GM23248 (cell line): ENCODE measurements at regions not wholly inside any gene's neighbourhood (a gene's known extent, or its start where the extent isn't known, plus 50 kb on each side); places are given as distances from the start of the nearest gene placed in this dataset.

Experiments used
- DNase-seq: peaks from one replicate; pipeline ENCODE4 v3.0.0-alpha.2; 2015
- H2AFZ ChIP-seq: fragments of 200-600 bp; sonication (generic); 2 replicates; pipeline ENCODE4 v1.6.1; 2016; ENCODE audit warnings: antibody characterized with exemption
- H3F3A ChIP-seq: fragments of 200-600 bp; sonication (generic); 2 replicates; pipeline ENCODE4 v1.6.1; 2016; ENCODE audit warnings: mild to moderate bottlenecking, antibody characterized with exemption, mixed run types; ENCODE audit not compliant: insufficient read depth
- H3K27ac ChIP-seq: fragments of 200-600 bp; sonication (generic); 2 replicates; pipeline ENCODE4 v1.5.1; 2016; ENCODE audit warnings: mild to moderate bottlenecking
- H3K27me3 ChIP-seq: fragments of 200-600 bp; sonication (generic); replicated peaks from 2 replicates; pipeline ENCODE4 v1.6.1; 2016; ENCODE audit warnings: mild to moderate bottlenecking; ENCODE audit not compliant: insufficient read depth
- H3K36me3 ChIP-seq: fragments of 200-600 bp; sonication (generic); 2 replicates; pipeline ENCODE4 v1.6.1; 2016; ENCODE audit warnings: low read depth, mild to moderate bottlenecking
- H3K4me1 ChIP-seq: fragments of 200-600 bp; sonication (generic); 2 replicates; pipeline ENCODE4 v1.6.1; 2016; ENCODE audit warnings: mild to moderate bottlenecking; ENCODE audit not compliant: insufficient read depth
- H3K4me2 ChIP-seq: fragments of 200-600 bp; sonication (generic); one replicate; pipeline ENCODE4 v1.6.1; 2016; ENCODE audit warnings: mild to moderate bottlenecking; ENCODE audit not compliant: unreplicated experiment
- H3K4me3 ChIP-seq: fragments of 200-600 bp; sonication (generic); 2 replicates; pipeline ENCODE4 v1.5.1; 2016; ENCODE audit warnings: mild to moderate bottlenecking
- H3K79me2 ChIP-seq: fragments of 200-600 bp; sonication (generic); 2 replicates; pipeline ENCODE4 v1.6.1; 2016; ENCODE audit warnings: mild to moderate bottlenecking; ENCODE audit not compliant: insufficient read depth
- H3K9ac ChIP-seq: fragments of 200-600 bp; sonication (generic); 2 replicates; pipeline ENCODE4 v1.6.1; 2016; ENCODE audit warnings: mild to moderate bottlenecking
- H3K9me2 ChIP-seq: fragments of 200-600 bp; sonication (generic); 2 replicates; pipeline ENCODE4 v1.6.1; 2016; ENCODE audit warnings: mixed run types, mild to moderate bottlenecking, moderate library complexity; ENCODE audit not compliant: insufficient read depth
- H3K9me3 ChIP-seq: fragments of 200-600 bp; sonication (generic); one replicate; pipeline ENCODE4 v1.6.1; 2017; ENCODE audit warnings: low read depth
- H4K20me1 ChIP-seq: fragments of 200-600 bp; sonication (generic); 2 replicates; pipeline ENCODE4 v1.6.0; 2016; ENCODE audit not compliant: insufficient read depth
- EZH2 ChIP-seq: fragments of 200-600 bp; sonication (generic); IDR thresholded peaks from 2 replicates; pipeline ENCODE4 v1.6.1; 2018; ENCODE audit warnings: antibody characterized with exemption, mild to moderate bottlenecking; ENCODE audit not compliant: insufficient read depth, poor library complexity, severe bottlenecking
- EZH2phosphoT487 ChIP-seq: fragments of 200-600 bp; sonication (generic); IDR thresholded peaks from 2 replicates; pipeline ENCODE4 v1.6.1; 2018; ENCODE audit warnings: antibody characterized with exemption, moderate library complexity, mild to moderate bottlenecking, low read depth; ENCODE audit not compliant: insufficient read depth
- WGBS, 2 experiments: methylation state at CpG; one replicate each; pipeline ENCODE4 v1.1.6; 2015 to 2017; ENCODE audit warnings: low lambda C conversion rate in 2 of 2, low coverage in 1 of 2; ENCODE audit errors: missing lambda C conversion rate in 2 of 2; 5-methylcytosine and 5-hydroxymethylcytosine counted together
- in situ Hi-C: fragments of 300-500 bp; cut with MboI; formaldehyde crosslinking; loops from 2 replicates; pipeline ENCODE4 v1.15.0; 2020

DNA sequence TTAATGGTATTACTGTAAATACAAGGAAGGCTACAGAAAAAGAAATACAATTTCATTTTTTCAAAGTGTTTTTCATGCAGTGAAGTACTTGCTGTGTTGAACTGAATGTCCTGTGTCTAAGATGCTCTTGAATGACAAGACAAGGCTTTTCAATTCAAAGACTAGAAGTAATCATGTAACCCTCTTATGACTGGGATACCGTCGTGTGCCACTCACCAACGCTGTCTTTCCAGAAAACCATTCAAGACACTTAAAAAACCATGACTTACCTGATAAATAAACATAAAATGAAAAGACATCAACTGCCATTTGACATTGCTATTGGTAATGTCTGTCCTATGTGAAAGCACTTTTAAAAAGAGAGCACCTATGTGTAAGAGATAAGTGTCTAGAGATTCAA, 183.1 kb upstream of the DPP10 start:
- Histone ChIP-seq H3K9me2 (no peaks in the 10 kb centered on the region), H3K4me1 (no peaks in the 10 kb centered on the region), H3K27ac (no peak overlapping the region), H3F3A (no peaks in the 10 kb centered on the region), H3K36me3 (no peaks in the 10 kb centered on the region), H3K4me3 (no peak overlapping the region), H3K4me2 (no peak overlapping the region), H3K79me2 (no peaks in the 10 kb centered on the region), H4K20me1 (no peaks in the 10 kb centered on the region), H3K9me3 (no peaks in the 10 kb centered on the region), H3K9ac (no peak overlapping the region), H3K27me3 (no peaks in the 10 kb centered on the region), H2AFZ (no peak overlapping the region)
- in situ Hi-C loops, result no loop called here
- no peak for TF ChIP-seq EZH2
- TF ChIP-seq EZH2phosphoT487, result no peak
- DNase-seq, result no peak
- WGBS, 2 experiments, result 37 to 62% methylated on average over 3 of the region's 3 CpGs

DNA sequence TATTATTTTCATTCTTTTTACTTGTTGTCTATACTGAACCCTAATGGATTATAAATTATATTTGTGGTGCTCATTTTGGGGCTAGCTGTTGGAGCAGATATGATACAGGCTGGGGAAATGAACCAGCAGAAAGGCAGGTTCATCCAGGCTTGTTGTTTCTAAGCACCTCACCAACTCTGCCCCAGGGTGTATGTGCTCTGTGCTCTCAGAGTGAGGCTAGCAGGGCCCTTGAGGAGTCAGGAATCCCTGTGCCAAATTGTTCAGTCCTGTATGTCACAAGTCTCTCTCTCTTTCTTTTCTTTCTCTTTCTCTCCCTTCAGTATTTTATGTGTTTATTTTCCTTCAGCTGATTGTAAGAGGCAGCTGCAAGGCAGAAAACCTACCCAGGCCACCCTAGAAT, 181.1 kb upstream of the DPP10 start:
- H3K4me2 ChIP-seq, result no peak overlapping the region
- no peak overlapping the region for H3K4me3 ChIP-seq
- no peaks in the 10 kb centered on the region for H3K36me3 ChIP-seq
- no peaks in the 10 kb centered on the region for H3K4me1 ChIP-seq
- no peaks in the 10 kb centered on the region for H3K79me2 ChIP-seq
- TF ChIP-seq EZH2 (no peak), EZH2phosphoT487 (no peak)
- H3K9ac ChIP-seq, result no peak overlapping the region
- in situ Hi-C loops, result no loop called here
- H2AFZ ChIP-seq, result no peak overlapping the region
- H3K27ac ChIP-seq, result no peak overlapping the region
- no peaks in the 10 kb centered on the region for H3K27me3 ChIP-seq
- no peaks in the 10 kb centered on the region for H3K9me3 ChIP-seq
- no peak for DNase-seq
- no peaks in the 10 kb centered on the region for H3F3A ChIP-seq
- H4K20me1 ChIP-seq, result no peaks in the 10 kb centered on the region
- H3K9me2 ChIP-seq, result no peaks in the 10 kb centered on the region

DNA sequence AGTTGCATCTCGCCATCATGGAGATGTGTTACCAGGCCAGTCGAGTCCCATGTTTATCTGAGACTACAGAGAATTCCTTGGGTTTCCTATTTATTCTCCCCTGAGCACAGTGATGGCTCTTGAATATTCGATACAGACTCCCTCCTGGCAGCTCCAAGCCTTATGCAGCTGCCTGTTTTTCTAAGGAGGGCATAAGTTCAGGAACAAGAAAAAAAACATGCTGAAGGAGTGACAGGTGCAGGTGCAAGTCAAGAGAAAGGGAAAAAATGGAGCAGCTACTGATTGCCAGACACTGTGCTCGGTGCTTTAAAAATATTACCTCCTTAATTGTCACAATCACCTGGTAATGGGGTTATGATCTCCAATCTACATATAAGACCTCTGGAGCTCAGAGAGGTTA, 177.2 kb upstream of the DPP10 start:
- Histone ChIP-seq H2AFZ (no peak overlapping the region), H3K36me3 (no peaks in the 10 kb centered on the region), H3K9ac (no peak overlapping the region), H3K27me3 (no peaks in the 10 kb centered on the region), H3K79me2 (no peaks in the 10 kb centered on the region), H3K27ac (no peak overlapping the region), H3K4me2 (no peak overlapping the region), H4K20me1 (no peaks in the 10 kb centered on the region), H3K4me1 (no peaks in the 10 kb centered on the region), H3K9me2 (no peaks in the 10 kb centered on the region), H3K9me3 (no peaks in the 10 kb centered on the region), H3F3A (no peaks in the 10 kb centered on the region), H3K4me3 (no peak overlapping the region)
- TF ChIP-seq EZH2phosphoT487, result no peak
- TF ChIP-seq EZH2, result no peak
- 4 to 6% methylated on average over 4 of the region's 4 CpGs for WGBS, 2 experiments
- in situ Hi-C loops, result no loop called here
- no peak for DNase-seq

DNA sequence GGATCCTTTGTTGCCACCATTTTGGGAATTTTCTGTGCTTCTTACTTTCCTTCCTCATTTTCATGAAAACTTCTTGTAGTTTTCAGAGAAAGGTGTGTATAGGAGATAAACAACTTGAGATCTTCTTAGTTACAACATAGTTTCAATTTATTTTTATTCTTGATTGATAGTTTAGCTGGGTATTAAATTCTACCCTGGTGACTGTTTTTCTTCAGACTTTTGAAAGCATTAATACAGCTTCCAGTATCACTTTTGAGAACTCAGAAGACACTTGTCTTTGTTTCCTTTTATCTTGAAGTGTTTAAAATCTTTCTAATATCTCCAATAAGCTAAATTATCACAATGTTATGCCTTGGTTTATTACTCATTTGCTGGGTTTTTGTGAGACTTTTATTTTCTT, 167.5 kb upstream of the DPP10 start:
- no peaks in the 10 kb centered on the region for H3K27me3 ChIP-seq
- no peak overlapping the region for H3K9ac ChIP-seq
- H3K36me3 ChIP-seq, result no peaks in the 10 kb centered on the region
- no peak overlapping the region for H3K27ac ChIP-seq
- no peaks in the 10 kb centered on the region for H3K79me2 ChIP-seq
- H3K4me3 ChIP-seq, result no peak overlapping the region
- H3K9me3 ChIP-seq, result no peaks in the 10 kb centered on the region
- H2AFZ ChIP-seq, result no peak overlapping the region
- H3K4me2 ChIP-seq, result no peak overlapping the region
- no peaks in the 10 kb centered on the region for H4K20me1 ChIP-seq
- no peaks in the 10 kb centered on the region for H3K4me1 ChIP-seq
- H3K9me2 ChIP-seq, result no peaks in the 10 kb centered on the region
- in situ Hi-C loops, result no loop called here
- no peaks in the 10 kb centered on the region for H3F3A ChIP-seq
- DNase-seq, result no peak
- TF ChIP-seq EZH2phosphoT487 (no peak), EZH2 (no peak)

DNA sequence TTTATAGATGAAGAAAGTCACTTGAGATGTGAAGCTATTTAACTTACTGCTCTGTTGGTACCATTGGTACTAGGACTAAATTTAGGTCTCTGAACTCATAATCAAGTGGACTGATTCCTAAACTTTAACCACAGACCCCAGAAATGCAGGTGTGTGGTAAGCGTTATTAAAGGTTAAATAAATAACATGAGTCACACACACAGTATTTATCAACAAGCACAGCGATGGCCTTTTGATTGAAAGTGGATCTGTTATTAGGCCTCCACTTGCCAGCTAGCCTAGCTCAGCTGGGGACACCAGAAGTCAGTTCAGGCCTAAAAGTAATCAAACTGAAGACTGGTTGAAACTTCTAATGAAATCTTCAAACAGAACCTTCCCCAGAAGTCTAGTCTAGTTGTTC, 161.3 kb upstream of the DPP10 start:
- H3K36me3 ChIP-seq, result no peaks in the 10 kb centered on the region
- no peaks in the 10 kb centered on the region for H3K27me3 ChIP-seq
- no peak for DNase-seq
- WGBS, 2 experiments, result 33 to 45% methylated on average over 2 of the region's 2 CpGs
- H3F3A ChIP-seq, result no peaks in the 10 kb centered on the region
- H3K4me1 ChIP-seq, result no peaks in the 10 kb centered on the region
- no peak overlapping the region for H2AFZ ChIP-seq
- H3K9me2 ChIP-seq, result no peaks in the 10 kb centered on the region
- H3K9me3 ChIP-seq, result no peaks in the 10 kb centered on the region
- H3K79me2 ChIP-seq, result no peaks in the 10 kb centered on the region
- H3K27ac ChIP-seq, result no peak overlapping the region
- H3K9ac ChIP-seq, result no peak overlapping the region
- no peak overlapping the region for H3K4me2 ChIP-seq
- H4K20me1 ChIP-seq, result no peaks in the 10 kb centered on the region
- no peak overlapping the region for H3K4me3 ChIP-seq
- in situ Hi-C loops, result no loop called here
- TF ChIP-seq EZH2, result no peak
- no peak for TF ChIP-seq EZH2phosphoT487
